ENCODE measurements at regions not wholly inside any gene's neighbourhood (a gene's known extent, or its start where the extent isn't known, plus 50 kb on each side); places are given as distances from the start of the nearest gene placed in this dataset.

GRCh38 chr6:44561060-44561623, 173.6 kb downstream of the CDC5L start:
- Histone ChIP-seq H3K27ac (ENCODE audit: control insufficient read depth, insufficient read depth, low read length) (no peak overlapping the region), H4K20me1 (ENCODE audit: control insufficient read depth, extremely low read depth, insufficient read depth, low read length) (no peaks in the 10 kb centered on the region), H3K36me3 (ENCODE audit: control insufficient read depth in 2 of 2, extremely low read depth in 1 of 2, insufficient read depth in 2 of 2, low read length in 2 of 2) (no peaks in the 10 kb centered on the region), H3K27me3 (ENCODE audit: control insufficient read depth, extremely low read depth, insufficient read depth, low read length) (peaks cover 24% of the 10 kb centered on the region), H3K4me2 (ENCODE audit: control insufficient read depth, extremely low read depth, insufficient read depth, low read depth, low read length) (no peak overlapping the region), H3K4me1 (ENCODE audit: control insufficient read depth, extremely low read depth, insufficient read depth, low read length) (no peaks in the 10 kb centered on the region), H3K79me2 (ENCODE audit: control insufficient read depth, insufficient read depth, low read length) (no peaks in the 10 kb centered on the region), H3K9ac (ENCODE audit: control insufficient read depth, extremely low read depth, insufficient read depth, low read length) (no peak overlapping the region), H3K9me1 (ENCODE audit: control insufficient read depth, extremely low read depth, insufficient read depth, low read length) (no peaks in the 10 kb centered on the region), H3K4me3 (ENCODE audit: control insufficient read depth in 2 of 3, extremely low read depth in 1 of 3, insufficient read depth in 2 of 3, low read depth in 1 of 3, low read length in 3 of 3) (no peak overlapping the region), H2AFZ (ENCODE audit: control insufficient read depth, low read length) (no peak overlapping the region), H3K9me3 (ENCODE audit: control insufficient read depth, low read depth, low read length) (no peaks in the 10 kb centered on the region)
- no peak for FAIRE-seq
- peak; percentile 23 for TF ChIP-seq EZH2 (IDR thresholded peaks at IDR 0.05; ENCODE audit: low read length)
- TF ChIP-seq CTCF (optimal IDR thresholded peaks at IDR 0.05 in 1 of 3, IDR thresholded peaks at IDR 0.05 in 1 of 3, conservative IDR thresholded peaks at IDR 0.05 in 1 of 3; ENCODE audit: extremely low read depth in 1 of 3, insufficient read depth in 2 of 3, low read length in 3 of 3): no peak
- dilution Hi-C loops (cut with MboI; ENCODE audit: extremely low pct_ligation_motif_present, low sequenced_read_pairs): no loop called here
- no peak for DNase-seq (ENCODE audit: low read depth, low spot score)

- H4K20me1 ChIP-seq (ENCODE audit: control insufficient read depth, extremely low read depth, insufficient read depth, low read length): no peaks in the 10 kb centered on the region
- no peak overlapping the region for H2AFZ ChIP-seq (ENCODE audit: control insufficient read depth, low read length)
- no peak overlapping the region for H3K4me3 ChIP-seq (ENCODE audit: control insufficient read depth in 2 of 3, extremely low read depth in 1 of 3, insufficient read depth in 2 of 3, low read depth in 1 of 3, low read length in 3 of 3)
- dilution Hi-C loops (cut with MboI; ENCODE audit: extremely low pct_ligation_motif_present, low sequenced_read_pairs): no loop called here
- H3K36me3 ChIP-seq (ENCODE audit: control insufficient read depth in 2 of 2, extremely low read depth in 1 of 2, insufficient read depth in 2 of 2, low read length in 2 of 2): no peaks in the 10 kb centered on the region
- no peak overlapping the region for H3K27ac ChIP-seq (ENCODE audit: control insufficient read depth, insufficient read depth, low read length)
- no peak overlapping the region for H3K9ac ChIP-seq (ENCODE audit: control insufficient read depth, extremely low read depth, insufficient read depth, low read length)
- H3K27me3 ChIP-seq (ENCODE audit: control insufficient read depth, extremely low read depth, insufficient read depth, low read length): peaks cover 24% of the 10 kb centered on the region
- no peaks in the 10 kb centered on the region for H3K4me1 ChIP-seq (ENCODE audit: control insufficient read depth, extremely low read depth, insufficient read depth, low read length)
- no peaks in the 10 kb centered on the region for H3K9me3 ChIP-seq (ENCODE audit: control insufficient read depth, low read depth, low read length)
- no peaks in the 10 kb centered on the region for H3K79me2 ChIP-seq (ENCODE audit: control insufficient read depth, insufficient read depth, low read length)
- no peak for TF ChIP-seq CTCF (optimal IDR thresholded peaks at IDR 0.05 in 1 of 3, IDR thresholded peaks at IDR 0.05 in 1 of 3, conservative IDR thresholded peaks at IDR 0.05 in 1 of 3; ENCODE audit: extremely low read depth in 1 of 3, insufficient read depth in 2 of 3, low read length in 3 of 3)
- no peak for TF ChIP-seq EZH2 (IDR thresholded peaks at IDR 0.05; ENCODE audit: low read length)
- no peak overlapping the region for H3K4me2 ChIP-seq (ENCODE audit: control insufficient read depth, extremely low read depth, insufficient read depth, low read depth, low read length)
- FAIRE-seq: no peak
- H3K9me1 ChIP-seq (ENCODE audit: control insufficient read depth, extremely low read depth, insufficient read depth, low read length): no peaks in the 10 kb centered on the region
- DNase-seq (ENCODE audit: low read depth, low spot score): no peak
Observed at GRCh38 chr6:44561832-44562665, 174.5 kb downstream of the CDC5L start.
